Rectal smooth muscle tissue (tissue), 1 donor: ENCODE measurements at regions not wholly inside any gene's neighbourhood (a gene's known extent, or its start where the extent isn't known, plus 50 kb on each side); places are given as distances from the start of the nearest gene placed in this dataset.

ENCODE experiments used
- H3K27ac ChIP-seq: one replicate; pipeline ENCODE4 v1.7.0; 2013; ENCODE audit warnings: low read depth, low read length, inconsistent platforms
- H3K27me3 ChIP-seq: one replicate; pipeline ENCODE4 v1.7.0; 2013; ENCODE audit warnings: low read length; ENCODE audit not compliant: control insufficient read depth, insufficient read depth
- H3K36me3 ChIP-seq: one replicate; pipeline ENCODE4 v1.7.0; 2013; ENCODE audit warnings: low read length; ENCODE audit not compliant: control insufficient read depth, insufficient read depth
- H3K4me1 ChIP-seq: one replicate; pipeline ENCODE4 v1.7.0; 2013; ENCODE audit warnings: low read length; ENCODE audit not compliant: control insufficient read depth, insufficient read depth
- H3K4me3 ChIP-seq: one replicate; pipeline ENCODE4 v1.7.0; 2013; ENCODE audit warnings: low read length
- H3K9ac ChIP-seq: one replicate; pipeline ENCODE4 v1.7.0; 2013; ENCODE audit warnings: low read length

DNA sequence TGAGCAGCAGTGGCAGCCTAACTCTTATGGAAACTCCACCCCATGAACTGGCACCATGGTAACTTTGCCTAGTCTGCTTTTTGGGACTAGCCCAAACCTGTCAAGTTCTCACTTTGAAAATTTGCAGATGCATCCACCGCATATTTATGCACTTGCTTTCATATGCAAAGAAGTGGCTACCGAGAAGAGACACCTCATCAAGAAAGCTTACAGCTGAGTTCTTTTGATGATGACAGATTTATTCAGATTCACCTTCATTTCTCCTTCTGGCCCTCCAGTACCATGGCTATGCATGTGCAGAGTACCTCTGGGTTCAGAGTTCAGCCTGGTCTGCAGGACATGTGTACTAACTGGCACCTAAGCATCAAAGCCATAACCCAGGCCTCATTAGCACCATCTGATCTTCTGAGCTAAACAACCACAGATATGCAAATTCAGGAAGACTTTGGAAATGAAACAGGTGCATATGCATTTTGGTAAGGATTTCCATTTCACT is 154.3 kb upstream of the TENT5A start:
- H3K27me3 ChIP-seq = no peaks in the 10 kb centered on the region
- H3K4me1 ChIP-seq = peaks cover 2% of the 10 kb centered on the region
- H3K4me3 ChIP-seq = no peak overlapping the region
- no peak overlapping the region for H3K27ac ChIP-seq
- H3K9ac ChIP-seq = no peak overlapping the region
- H3K36me3 ChIP-seq = no peaks in the 10 kb centered on the region

DNA sequence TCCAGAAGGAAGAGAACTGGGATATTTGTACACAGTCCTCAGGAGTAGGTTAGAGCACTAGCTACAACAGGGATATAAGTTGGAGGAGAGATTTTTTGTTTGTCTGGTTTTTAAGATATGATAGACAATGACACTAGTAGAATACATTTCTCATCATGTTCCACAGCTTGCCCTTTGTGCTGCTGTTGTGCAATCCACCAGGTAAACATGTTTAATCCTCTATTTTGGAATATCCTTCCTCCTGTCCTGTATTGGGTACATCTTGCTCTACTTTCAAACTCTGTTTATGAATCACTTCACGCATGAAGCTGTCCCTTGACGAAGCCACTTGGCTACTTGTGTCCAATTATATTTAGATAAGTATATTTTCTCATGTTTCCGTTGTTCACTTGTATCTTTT is 153.6 kb upstream of the TENT5A start:
- no peak overlapping the region for H3K27ac ChIP-seq
- no peak overlapping the region for H3K4me3 ChIP-seq
- no peaks in the 10 kb centered on the region for H3K27me3 ChIP-seq
- H3K36me3 ChIP-seq = no peaks in the 10 kb centered on the region
- peaks cover 2% of the 10 kb centered on the region for H3K4me1 ChIP-seq
- no peak overlapping the region for H3K9ac ChIP-seq

DNA sequence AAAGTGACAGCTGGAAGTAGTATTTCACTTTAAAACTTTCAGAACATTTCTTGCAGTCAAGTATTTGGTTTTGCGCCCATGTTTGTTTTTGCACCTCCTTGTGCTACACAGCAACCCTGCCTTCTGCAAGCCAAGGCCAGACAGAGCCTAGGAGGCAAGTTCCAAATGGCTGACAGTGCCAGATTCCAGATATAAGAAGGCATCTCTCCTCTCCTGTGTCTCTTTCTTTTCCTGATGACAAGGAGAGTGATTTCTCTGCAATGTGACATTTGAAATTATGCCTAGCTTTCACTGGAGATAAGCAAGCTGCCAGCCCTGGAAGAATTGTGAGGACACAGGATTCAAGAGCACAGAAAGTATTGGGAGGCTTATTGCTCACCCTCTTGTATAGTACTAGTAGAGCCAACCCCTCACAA is 149.1 kb upstream of the TENT5A start:
- no peaks in the 10 kb centered on the region for H3K27me3 ChIP-seq
- no peak overlapping the region for H3K4me3 ChIP-seq
- no peak overlapping the region for H3K27ac ChIP-seq
- no peaks in the 10 kb centered on the region for H3K36me3 ChIP-seq
- no peaks in the 10 kb centered on the region for H3K4me1 ChIP-seq
- no peak overlapping the region for H3K9ac ChIP-seq

DNA sequence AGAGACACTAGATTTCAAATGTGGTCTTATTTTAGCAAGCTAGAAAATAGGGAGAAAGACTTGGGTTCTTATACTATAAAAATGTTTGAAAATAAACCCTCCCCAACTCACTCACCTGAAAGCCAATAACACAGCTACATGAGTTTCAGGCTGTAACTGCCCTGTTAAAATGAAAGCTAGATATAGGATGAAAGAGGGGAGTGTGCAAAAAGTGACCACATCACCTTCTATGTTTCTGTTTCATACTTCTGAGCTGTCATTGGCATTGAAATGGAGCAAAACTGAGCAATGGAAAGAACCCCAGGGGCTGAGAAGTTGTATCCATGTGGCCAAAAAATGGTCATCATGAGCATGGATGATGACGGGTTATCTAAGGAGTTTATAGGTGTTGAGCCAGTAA is 148.1 kb upstream of the TENT5A start:
- no peaks in the 10 kb centered on the region for H3K36me3 ChIP-seq
- H3K4me3 ChIP-seq = no peak overlapping the region
- H3K27ac ChIP-seq = no peak overlapping the region
- H3K4me1 ChIP-seq = no peaks in the 10 kb centered on the region
- no peak overlapping the region for H3K9ac ChIP-seq
- H3K27me3 ChIP-seq = no peaks in the 10 kb centered on the region

DNA sequence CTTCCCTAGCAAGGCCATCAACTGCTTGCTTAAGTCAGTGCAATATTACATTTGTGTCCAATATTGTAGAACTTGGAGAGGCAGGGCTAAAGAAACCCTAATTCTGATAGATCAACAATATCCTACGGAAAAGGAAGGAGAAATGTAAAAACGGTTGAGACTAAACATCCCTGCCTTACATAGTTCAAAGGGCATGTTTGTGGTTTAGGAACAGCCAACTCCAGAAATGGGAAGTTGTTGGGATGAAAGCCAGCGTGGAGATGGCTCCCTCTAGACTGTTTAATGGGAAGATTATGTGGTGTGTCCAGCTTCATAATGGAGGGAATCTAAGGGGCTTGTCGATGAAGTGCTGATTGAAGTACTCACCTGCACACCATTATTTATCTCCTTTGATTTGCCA is 145.3 kb upstream of the TENT5A start:
- Histone ChIP-seq H3K36me3 (no peaks in the 10 kb centered on the region), H3K9ac (no peak overlapping the region), H3K27ac (no peak overlapping the region), H3K27me3 (no peaks in the 10 kb centered on the region), H3K4me3 (no peak overlapping the region), H3K4me1 (no peaks in the 10 kb centered on the region)

DNA sequence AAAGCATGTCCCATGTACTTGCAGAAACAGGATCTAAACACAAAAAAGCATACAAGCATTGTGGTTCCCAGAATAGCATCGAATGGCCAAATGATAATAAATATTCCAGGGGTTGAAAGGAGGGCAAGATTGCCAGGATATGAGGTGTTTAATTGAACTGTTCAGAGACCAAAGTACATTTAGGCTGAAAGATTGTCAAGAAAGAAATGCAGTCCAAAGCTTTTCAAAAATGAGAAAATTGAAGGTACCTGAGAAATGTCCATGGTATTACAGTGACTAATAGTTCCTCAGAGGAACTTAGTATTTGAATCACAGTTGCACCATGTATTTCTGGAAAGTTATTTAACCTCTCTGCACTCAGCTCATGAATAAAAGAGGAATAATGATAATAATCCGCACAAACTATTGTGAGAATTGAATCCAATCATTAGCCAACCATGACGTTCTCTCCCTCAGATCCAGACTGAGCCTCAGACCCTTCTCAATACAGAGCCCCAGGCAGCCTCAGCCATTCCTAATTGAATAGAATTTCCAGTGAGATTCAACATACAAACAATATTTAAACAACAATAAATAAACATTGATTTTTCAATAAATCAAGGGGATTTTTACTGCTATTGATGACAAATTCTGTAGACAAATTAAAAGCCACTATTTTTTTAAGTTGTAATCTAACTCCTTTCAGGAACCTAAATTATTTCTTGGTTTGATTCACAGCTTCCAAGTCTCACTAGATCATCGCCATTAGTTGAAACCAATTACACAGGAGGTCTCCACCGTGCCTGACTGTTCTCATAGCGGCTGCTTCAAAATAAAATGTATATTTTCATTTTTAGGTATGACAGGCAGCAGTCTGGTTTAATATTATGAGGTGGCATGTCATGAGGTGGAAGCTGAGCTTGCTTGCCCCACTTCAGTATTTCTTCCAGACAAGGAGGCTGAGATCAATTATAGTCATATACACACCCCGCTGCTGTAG is 144.3 kb upstream of the TENT5A start:
- no peaks in the 10 kb centered on the region for H3K4me1 ChIP-seq
- no peak overlapping the region for H3K27ac ChIP-seq
- H3K4me3 ChIP-seq = no peak overlapping the region
- H3K27me3 ChIP-seq = no peaks in the 10 kb centered on the region
- no peaks in the 10 kb centered on the region for H3K36me3 ChIP-seq
- no peak overlapping the region for H3K9ac ChIP-seq

DNA sequence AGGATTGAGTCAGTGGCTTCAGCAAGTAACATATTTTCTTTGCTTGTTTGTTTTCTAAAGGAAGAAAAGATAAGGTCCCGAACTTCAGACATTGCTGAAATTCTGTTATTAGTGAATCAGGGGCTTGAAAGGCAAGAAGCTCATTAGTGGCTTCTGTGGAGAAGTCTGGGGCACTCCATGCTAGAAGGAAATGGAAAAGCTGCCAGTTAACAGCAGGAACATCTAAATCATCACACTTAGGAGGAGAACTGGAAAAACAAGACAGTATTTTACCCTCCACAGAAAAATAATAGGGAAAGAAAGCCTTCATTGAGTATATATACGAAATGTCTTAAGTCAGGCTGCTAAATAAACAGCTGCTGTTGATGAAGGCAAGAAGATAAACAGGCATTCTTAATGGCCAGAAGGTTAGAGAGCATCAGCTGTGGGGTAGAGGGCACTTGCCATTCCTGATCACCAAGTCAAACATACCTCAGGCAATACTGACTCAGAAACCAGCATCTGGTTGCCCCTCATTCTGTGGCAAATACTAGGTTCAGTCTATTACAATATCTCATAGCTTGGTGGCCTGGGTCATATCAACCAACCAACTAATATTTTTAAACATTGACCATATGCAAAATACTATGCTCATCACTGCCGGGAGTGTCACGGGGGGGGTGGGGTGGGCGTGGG is 143.2 kb upstream of the TENT5A start:
- H3K27ac ChIP-seq = peak overlapping the region; percentile 48

DNA sequence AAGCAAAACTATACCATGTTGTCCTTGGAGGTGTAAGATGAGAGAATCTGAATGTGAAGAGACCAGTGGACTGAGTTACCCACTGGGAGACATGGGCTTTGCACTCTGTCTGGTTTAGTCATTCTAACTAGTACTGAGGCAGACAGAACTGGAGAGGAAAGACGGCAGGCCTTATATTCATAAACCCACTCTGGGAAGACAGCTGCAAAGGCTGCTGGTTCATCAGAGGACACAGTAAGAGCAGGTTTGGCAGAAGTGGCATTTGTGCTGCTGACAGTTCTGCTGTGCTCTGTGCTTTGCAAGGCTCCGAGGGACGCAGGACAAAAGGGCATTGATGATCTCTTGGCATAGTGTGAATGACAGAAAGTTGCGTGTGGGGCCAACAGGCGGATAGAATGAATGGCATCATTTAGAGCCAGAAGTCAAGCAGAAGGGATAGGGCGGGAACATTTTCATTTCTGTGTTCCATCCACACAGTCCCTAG is 142.3 kb upstream of the TENT5A start:
- Histone ChIP-seq H3K9ac (no peak overlapping the region), H3K4me1 (no peaks in the 10 kb centered on the region), H3K36me3 (no peaks in the 10 kb centered on the region), H3K4me3 (no peak overlapping the region), H3K27ac (no peak overlapping the region), H3K27me3 (no peaks in the 10 kb centered on the region)

More for the DNA sequence above, 143.2 kb upstream of the TENT5A start:
- H3K4me1 ChIP-seq = no peaks in the 10 kb centered on the region
- H3K9ac ChIP-seq = no peak overlapping the region
- no peaks in the 10 kb centered on the region for H3K27me3 ChIP-seq
- no peak overlapping the region for H3K4me3 ChIP-seq
- H3K36me3 ChIP-seq = no peaks in the 10 kb centered on the region

DNA sequence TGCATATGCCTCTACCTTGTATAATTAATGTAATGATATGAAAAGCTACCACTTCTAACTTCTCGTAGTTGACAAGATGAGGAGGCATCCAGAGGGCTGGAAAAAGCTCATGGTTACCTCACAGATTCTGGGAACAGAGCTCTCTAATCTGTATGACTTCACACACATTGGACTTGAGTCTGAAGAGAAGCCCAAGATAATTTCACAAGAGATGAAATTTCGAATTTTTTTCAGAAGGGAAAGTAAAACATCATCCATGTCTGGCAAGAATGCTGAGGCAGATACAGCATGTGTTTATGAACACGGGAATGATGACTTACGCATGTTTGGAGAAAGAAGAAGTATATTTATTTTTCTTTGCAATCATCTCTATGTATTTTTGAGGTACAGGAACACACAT is 141.8 kb upstream of the TENT5A start:
- H3K27me3 ChIP-seq = no peaks in the 10 kb centered on the region
- H3K27ac ChIP-seq = no peak overlapping the region
- H3K4me3 ChIP-seq = no peak overlapping the region
- no peaks in the 10 kb centered on the region for H3K36me3 ChIP-seq
- no peak overlapping the region for H3K9ac ChIP-seq
- H3K4me1 ChIP-seq = no peaks in the 10 kb centered on the region

DNA sequence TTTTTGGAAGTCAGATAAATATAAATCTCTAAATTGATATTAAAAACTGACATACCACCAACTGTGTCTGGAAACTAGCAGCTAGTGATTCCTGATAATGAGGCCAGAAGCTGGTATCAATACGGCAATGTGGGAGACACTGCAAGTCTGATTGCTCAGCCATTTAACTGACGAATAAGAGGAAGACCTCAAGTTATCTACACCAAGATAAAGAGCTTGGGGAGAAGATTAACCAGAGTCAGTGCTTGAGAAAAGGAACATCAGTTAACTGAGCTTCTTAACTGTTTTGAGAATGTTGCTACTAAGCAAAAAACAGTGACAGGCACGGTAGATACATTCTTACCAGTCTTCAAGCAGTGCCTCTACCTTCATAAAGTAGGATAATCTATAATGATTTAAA is 140.4 kb upstream of the TENT5A start:
- Histone ChIP-seq H3K27ac (no peak overlapping the region), H3K27me3 (no peaks in the 10 kb centered on the region), H3K36me3 (no peaks in the 10 kb centered on the region), H3K9ac (no peak overlapping the region), H3K4me1 (no peaks in the 10 kb centered on the region), H3K4me3 (no peak overlapping the region)

DNA sequence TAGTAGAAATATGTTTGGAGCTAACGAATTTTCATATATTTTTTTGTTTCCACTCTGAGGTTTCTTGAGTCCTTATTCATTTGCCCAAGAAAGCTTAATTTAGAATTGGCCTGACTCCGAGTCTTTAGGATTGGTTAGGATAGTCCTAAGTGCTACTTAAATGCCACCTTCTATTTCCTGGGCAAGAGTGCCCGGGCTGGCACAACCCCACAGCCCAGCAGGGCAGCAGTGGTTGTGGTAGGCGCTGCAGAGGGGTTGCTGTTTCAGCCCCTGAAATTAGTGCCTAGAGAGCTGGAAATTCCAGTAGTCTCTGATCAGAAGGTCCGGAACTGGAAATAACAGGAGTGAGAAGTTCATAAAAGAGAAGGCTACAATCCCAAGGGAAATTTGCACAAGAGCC is 139.4 kb upstream of the TENT5A start:
- Histone ChIP-seq H3K4me3 (no peak overlapping the region), H3K36me3 (no peaks in the 10 kb centered on the region)

DNA sequence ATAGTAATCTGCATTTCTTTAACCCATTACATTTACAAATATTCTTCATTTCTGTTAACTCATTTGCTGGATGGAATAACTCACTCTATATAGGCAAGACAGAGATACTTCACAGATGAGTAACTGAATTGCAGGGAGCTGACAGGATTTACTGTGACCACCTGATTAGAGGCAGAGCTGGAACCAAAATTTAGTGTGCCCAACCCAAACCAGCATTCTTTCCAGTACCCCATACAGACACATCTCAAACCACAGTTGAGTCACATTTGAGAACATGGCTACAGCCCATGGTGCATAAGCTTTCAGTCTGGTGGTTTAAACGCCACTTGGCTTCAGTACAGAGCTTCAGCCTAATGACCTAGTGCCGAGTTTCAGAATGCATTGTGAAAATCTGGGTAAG is 138.4 kb upstream of the TENT5A start:
- no peaks in the 10 kb centered on the region for H3K4me1 ChIP-seq
- H3K27ac ChIP-seq = no peak overlapping the region
- no peak overlapping the region for H3K4me3 ChIP-seq
- no peaks in the 10 kb centered on the region for H3K27me3 ChIP-seq
- no peaks in the 10 kb centered on the region for H3K36me3 ChIP-seq
- no peak overlapping the region for H3K9ac ChIP-seq

More for the DNA sequence above, 139.4 kb upstream of the TENT5A start:
- no peak overlapping the region for H3K9ac ChIP-seq
- H3K27ac ChIP-seq = no peak overlapping the region
- no peaks in the 10 kb centered on the region for H3K27me3 ChIP-seq
- no peaks in the 10 kb centered on the region for H3K4me1 ChIP-seq
